PC-3 (cell line): ENCODE measurements at regions not wholly inside any gene's neighbourhood (a gene's known extent, or its start where the extent isn't known, plus 50 kb on each side); places are given as distances from the start of the nearest gene placed in this dataset.
"Not testable (repeated sequence)": the region's sequence is repeated elsewhere in the genome, so short reads cannot be mapped to it uniquely, and the experiment has no call there.

Source experiments
- CTCF ChIP-seq: fragments of 300-600 bp; sonication (generic); conservative IDR thresholded peaks from 2 replicates; pipeline ENCODE4 v1.5.1; 2017; ENCODE audit warnings: antibody characterized with exemption, low read depth, mild to moderate bottlenecking, low read length
- EZH2 ChIP-seq: fragments of 300-600 bp; sonication (generic); IDR thresholded peaks from one replicate; pipeline ENCODE4 v1.6.1; 2017; ENCODE audit warnings: antibody characterized with exemption, mild to moderate bottlenecking, low read length; ENCODE audit not compliant: unreplicated experiment

- TF ChIP-seq CTCF, EZH2: not testable (repeated sequence)
Observed at GRCh38 chr21:6093419-6093818, 4428.0 kb upstream of the TPTE start.
